Stimulated activated CD8-positive, alpha-beta memory T cell treated with anti-CD3 and anti-CD28 coated beads, Interleukin-7, amount 100 ng/mL, for 1 hour (primary cell): ENCODE measurements at regions not wholly inside any gene's neighbourhood (a gene's known extent, or its start where the extent isn't known, plus 50 kb on each side); places are given as distances from the start of the nearest gene placed in this dataset.

ENCODE experiments used
- DNase-seq, 2 donors: peaks; one replicate each; pipeline ENCODE4 v3.0.0-alpha.2; 2020; ENCODE audit warnings: low read depth in 2 of 2

GRCh38 chr11:134626032-134626431 is 214.0 kb upstream of the B3GAT1 start:
- no peak for DNase-seq

GRCh38 chr11:134625631-134626030 is 213.6 kb upstream of the B3GAT1 start:
- DNase-seq = no peak

GRCh38 chr11:134625151-134625550 is 213.1 kb upstream of the B3GAT1 start:
- DNase-seq = no peak

GRCh38 chr11:134624166-134624920 is 212.3 kb upstream of the B3GAT1 start:
- DNase-seq = no peak

GRCh38 chr11:134623711-134624110 is 211.7 kb upstream of the B3GAT1 start:
- no peak for DNase-seq

GRCh38 chr11:134622458-134622857 is 210.4 kb upstream of the B3GAT1 start:
- DNase-seq = no peak

- no peak for DNase-seq
Measured at GRCh38 chr11:134617360-134617759, 205.3 kb upstream of the B3GAT1 start.

- no peak for DNase-seq
Measured at GRCh38 chr11:134616038-134616437, 204.0 kb upstream of the B3GAT1 start.

- DNase-seq = no peak
Measured at GRCh38 chr11:134615041-134615615, 203.1 kb upstream of the B3GAT1 start.

- DNase-seq = no peak
Measured at GRCh38 chr11:134614141-134614540, 202.1 kb upstream of the B3GAT1 start.

- no peak for DNase-seq
Measured at GRCh38 chr11:134613646-134614045, 201.6 kb upstream of the B3GAT1 start.

- DNase-seq = no peak
Measured at GRCh38 chr11:134612140-134613030, 200.3 kb upstream of the B3GAT1 start.

- DNase-seq = no peak
Measured at GRCh38 chr11:134611537-134611936, 199.5 kb upstream of the B3GAT1 start.

- no peak for DNase-seq
Measured at GRCh38 chr11:134610116-134610910, 198.3 kb upstream of the B3GAT1 start.

GRCh38 chr11:134609361-134610115 is 197.5 kb upstream of the B3GAT1 start:
- no peak for DNase-seq

- DNase-seq = no peak
Measured at GRCh38 chr11:134607963-134608750, 196.1 kb upstream of the B3GAT1 start.

- no peak for DNase-seq
Measured at GRCh38 chr11:134606251-134606650, 194.2 kb upstream of the B3GAT1 start.

GRCh38 chr11:134604886-134605285 is 192.8 kb upstream of the B3GAT1 start:
- DNase-seq = no peak

- DNase-seq = no peak
Measured at GRCh38 chr11:134599299-134599771, 187.3 kb upstream of the B3GAT1 start.

- DNase-seq = no peak
Measured at GRCh38 chr11:134598368-134598767, 186.3 kb upstream of the B3GAT1 start.
